GM12873 (cell line): ENCODE measurements at regions not wholly inside any gene's neighbourhood (a gene's known extent, or its start where the extent isn't known, plus 50 kb on each side); places are given as distances from the start of the nearest gene placed in this dataset.

Experiments used
- CTCF ChIP-seq: IDR thresholded peaks from 2 replicates; pipeline ENCODE4 v1.5.1; 2012; ENCODE audit warnings: low read depth, mild to moderate bottlenecking, moderate library complexity, low read length, control low read depth; ENCODE audit not compliant: insufficient read depth; ENCODE audit errors: missing control alignments

GRCh38 chrX:80266287-80266686 is 154.0 kb upstream of the TENT5D start:
- TF ChIP-seq CTCF = no peak

GRCh38 chrX:80266979-80267378 is 153.3 kb upstream of the TENT5D start:
- no peak for TF ChIP-seq CTCF

GRCh38 chrX:80267790-80268189 is 152.5 kb upstream of the TENT5D start:
- TF ChIP-seq CTCF = no peak

- TF ChIP-seq CTCF = peak; percentile 17
Observed at GRCh38 chrX:80282535-80282934, 137.7 kb upstream of the TENT5D start.

- TF ChIP-seq CTCF = peak; percentile 68
Observed at GRCh38 chrX:80285131-80285773, 135.0 kb upstream of the TENT5D start.

- TF ChIP-seq CTCF = no peak
Observed at GRCh38 chrX:80290834-80291233, 129.4 kb upstream of the TENT5D start.

GRCh38 chrX:80293354-80293753 is 126.9 kb upstream of the TENT5D start:
- no peak for TF ChIP-seq CTCF
